GM21360 (cell line): ENCODE measurements at regions not wholly inside any gene's neighbourhood (a gene's known extent, or its start where the extent isn't known, plus 50 kb on each side); places are given as distances from the start of the nearest gene placed in this dataset.

ENCODE experiments used
- ATAC-seq: cut with Tn5 transposase; IDR thresholded peaks from one replicate; pipeline ENCODE4 v1.9.1; 2021; ENCODE audit warnings: mild to moderate bottlenecking, moderate library complexity; ENCODE audit not compliant: unreplicated experiment

DNA sequence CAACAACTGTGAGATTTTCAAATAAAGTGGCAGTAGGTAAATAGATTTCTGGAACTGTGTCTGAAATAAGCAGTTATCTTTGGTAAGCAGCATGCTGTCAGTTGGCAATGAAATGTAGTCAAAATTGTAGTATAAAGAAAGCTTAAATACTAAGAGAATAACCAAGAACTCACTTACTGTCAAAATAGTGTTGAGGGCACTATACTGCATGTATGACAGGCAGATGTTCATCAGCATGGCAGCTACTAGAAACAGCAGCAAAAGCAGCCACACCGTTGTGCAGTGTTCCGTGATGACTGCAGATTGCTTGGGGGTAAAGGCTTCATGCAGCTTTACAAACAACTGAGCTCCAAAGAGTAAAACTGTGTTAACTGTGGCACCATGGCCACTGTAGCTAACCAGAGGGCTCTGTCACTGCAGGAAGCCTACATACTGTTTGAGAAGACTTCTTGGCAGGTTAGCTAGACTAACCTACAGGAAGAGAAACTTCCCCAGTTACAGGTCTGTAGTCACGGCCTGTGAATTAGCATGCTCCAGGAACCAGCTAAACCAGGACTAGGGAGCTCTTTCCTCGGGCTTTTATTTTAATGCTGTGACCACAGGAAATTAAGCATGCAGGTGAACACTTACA is 459.7 kb downstream of the TBL1XR1 start:
- no peak for ATAC-seq

GRCh38 chr3:176734146-176734545 is 463.1 kb downstream of the TBL1XR1 start:
- ATAC-seq: no peak

GRCh38 chr3:176724394-176724759 is 472.9 kb downstream of the TBL1XR1 start:
- ATAC-seq: no peak

DNA sequence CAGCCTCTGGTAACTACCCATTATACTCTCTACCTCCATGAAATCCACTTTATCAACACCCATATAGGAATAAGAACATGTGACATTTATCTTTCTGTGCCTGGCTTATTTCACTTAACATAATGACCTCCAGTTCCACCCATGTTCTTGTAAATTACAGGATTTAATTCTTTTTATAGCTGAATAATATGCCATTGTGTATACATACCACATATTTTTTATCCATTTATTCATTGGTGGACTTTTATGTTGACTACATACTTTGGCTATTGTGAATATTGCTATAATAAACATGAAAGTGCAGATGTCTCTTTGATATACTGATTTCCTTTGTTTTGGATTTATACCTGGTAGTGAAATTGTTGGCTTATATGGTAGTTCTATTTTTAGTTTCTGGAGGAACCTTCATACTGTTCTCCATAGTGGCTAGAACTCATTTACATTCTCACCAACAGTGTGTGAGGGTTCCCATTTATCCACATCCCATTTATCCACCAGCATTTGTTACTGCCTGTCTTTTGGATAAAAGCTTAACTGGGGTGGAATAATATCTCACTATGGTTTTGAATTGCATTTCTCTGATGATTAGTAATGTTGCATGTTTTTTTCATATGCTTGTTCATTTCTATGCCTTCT is 473.4 kb downstream of the TBL1XR1 start:
- no peak for ATAC-seq

DNA sequence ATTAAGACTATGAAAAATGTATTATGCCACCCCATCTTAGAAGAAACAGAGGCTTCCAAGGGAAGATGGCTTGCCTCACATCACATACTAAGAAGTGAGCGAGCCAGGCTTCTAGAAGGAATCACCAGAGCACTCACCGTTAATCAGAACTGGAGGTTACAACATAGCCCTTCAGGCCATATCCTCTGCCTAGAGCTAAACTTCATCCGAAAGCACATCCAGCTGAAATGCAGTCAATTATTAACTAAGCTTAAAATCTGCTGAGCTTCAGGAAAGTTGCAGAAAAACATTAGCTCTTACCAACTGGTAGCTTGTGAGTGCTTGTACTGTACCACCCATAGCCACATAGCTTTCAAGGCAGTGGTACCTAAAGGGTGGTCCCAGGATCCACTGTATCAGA is 483.2 kb downstream of the TBL1XR1 start:
- no peak for ATAC-seq

DNA sequence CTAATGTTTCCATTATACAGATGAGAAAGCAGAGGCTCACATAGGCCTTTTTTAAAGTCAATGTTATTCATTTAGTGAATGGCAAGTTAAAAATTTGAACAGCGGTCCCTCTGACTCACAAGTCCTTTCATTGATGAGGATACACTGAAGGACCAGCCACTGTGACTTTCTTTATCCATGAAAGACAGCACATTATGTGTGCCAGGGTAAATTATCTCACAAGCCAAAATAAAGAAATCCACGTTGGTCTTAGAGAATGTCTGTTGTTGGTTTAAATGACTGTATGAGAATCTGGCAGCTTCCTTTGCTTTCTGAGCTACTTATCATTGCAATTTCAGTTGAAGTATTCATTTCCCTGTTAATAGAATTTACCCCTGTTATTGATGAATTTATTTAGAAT is 485.1 kb downstream of the TBL1XR1 start:
- no peak for ATAC-seq

GRCh38 chr3:176699288-176699687 is 498.0 kb downstream of the TBL1XR1 start:
- no peak for ATAC-seq

GRCh38 chr3:176697284-176697889 is 499.9 kb downstream of the TBL1XR1 start:
- no peak for ATAC-seq

DNA sequence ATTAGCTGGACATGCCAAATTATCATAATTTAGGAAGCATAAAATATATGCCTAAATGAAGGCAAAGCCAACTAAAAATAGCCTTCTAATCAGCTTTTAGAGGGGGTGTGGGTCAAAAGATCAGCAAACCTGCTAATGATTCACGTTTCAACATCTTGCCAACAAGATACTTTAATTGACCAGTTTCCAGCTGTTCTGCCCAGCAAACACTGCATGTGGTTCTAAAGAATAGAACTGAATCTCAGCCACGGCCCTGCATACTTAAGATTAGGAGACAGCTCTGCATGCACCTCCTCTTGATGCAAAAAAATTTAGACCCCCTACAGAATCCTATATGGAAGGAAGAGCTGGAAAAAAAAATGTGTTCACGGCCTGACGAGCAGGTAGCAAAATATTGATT is 500.5 kb downstream of the TBL1XR1 start:
- no peak for ATAC-seq

DNA sequence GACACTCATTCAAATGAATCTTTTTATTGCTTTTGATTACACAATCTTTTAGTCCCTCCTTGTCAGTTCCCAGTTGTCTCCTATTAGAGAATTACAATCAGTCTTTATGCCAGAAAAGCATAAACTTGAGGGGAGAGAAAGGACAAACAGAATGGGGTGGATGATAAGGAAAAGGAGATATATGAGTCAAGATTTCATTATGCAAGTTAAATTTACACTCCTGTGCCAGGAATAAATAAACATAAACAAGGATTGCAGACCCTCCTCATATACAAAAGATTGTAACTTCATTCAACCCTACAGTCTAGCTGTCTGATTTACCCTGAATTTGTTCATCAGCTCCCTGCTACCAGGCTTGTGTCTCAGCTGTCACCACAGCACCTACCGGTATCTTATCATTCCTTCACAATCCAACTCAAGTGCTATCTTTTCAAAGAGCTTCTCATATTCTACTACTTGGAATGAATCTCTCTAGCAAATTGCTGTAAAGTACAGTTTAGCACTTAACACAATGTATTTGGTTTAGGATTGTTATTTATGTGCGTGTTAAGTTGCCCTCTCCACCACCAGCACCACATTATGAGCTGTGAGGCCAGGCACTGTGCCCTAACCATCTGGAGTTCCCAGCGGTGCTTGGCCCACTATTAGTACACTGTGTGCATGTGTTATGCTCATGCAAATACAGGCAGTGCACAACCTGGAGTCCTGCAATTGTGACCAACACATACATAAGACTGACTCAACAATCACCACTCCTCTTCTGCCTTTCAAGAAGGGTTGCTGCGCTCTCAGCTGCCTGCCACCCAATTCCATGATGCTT is 504.1 kb downstream of the TBL1XR1 start:
- no peak for ATAC-seq

GRCh38 chr3:176692199-176692965 is 504.9 kb downstream of the TBL1XR1 start:
- ATAC-seq: no peak

GRCh38 chr3:176690083-176690869 is 507.0 kb downstream of the TBL1XR1 start:
- ATAC-seq: no peak

GRCh38 chr3:176687754-176688153 is 509.5 kb downstream of the TBL1XR1 start:
- no peak for ATAC-seq

GRCh38 chr3:176683382-176683781 is 513.9 kb downstream of the TBL1XR1 start:
- ATAC-seq: no peak

DNA sequence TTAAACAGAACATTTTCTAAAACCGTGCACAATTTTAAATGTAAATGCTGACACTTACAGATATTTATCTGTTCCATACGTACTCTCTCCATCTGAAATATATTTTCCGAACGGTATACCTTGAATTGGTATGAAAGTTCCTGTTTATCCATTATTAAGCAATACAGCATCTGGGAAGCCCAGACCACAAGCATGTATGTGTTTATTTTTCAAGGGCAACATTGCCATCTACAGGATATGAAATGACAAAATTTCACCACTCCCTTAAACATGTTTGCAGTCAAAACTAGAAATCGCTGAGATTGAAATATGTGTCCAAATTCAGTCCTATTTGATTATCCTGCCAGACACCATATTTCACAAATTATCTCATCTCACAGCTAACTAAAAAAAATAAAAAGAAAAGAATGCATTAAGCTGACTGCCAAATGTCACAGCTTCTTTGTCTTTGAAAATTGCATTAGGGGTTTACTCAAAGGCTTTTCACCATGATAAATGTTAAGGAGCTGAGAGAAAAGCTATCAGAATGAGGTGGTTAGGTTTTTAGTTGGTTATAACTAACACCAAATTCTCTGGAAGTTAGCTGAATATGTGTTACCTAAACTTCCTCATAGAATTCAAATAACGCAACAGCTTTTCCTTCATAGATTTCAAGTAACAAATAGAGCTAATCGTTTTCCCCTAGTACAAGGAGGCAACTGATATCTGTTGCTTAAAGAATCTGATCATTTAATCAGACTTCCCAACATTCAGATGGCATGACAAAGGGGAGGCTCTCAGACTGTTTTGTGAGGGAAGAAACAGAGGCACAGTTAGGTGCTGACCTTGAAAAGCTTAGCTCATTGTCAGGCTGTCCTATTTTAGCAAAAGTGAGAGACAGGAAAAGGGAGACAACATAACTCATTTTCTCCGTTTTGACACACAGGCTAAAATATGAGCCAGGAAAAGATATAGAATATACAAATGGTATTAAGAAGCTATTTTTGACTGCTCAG is 533.1 kb downstream of the TBL1XR1 start:
- ATAC-seq: no peak

DNA sequence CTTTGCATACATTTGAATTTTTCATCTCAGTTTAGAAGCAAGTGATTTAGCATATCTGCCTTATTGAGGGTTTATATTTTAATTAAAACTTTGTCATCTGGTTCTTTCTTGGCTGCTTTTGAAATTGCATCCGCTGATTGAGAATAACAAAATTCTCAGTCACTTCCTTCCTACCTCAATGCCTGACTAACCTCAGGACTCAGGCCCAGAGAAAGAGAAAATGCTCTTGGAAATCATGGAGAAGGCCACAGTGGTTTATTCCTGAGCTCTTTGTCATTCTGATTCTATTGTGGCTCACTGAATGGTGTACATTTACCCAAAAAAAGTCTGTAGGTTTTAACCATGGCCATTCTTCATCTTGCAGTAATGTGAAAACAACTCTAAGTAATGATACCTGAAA is 533.9 kb downstream of the TBL1XR1 start:
- no peak for ATAC-seq

GRCh38 chr3:176661432-176661964 is 535.8 kb downstream of the TBL1XR1 start:
- ATAC-seq: no peak

GRCh38 chr3:176655404-176656094 is 541.7 kb downstream of the TBL1XR1 start:
- no peak for ATAC-seq
